HUES6 (cell line): ENCODE measurements at regions not wholly inside any gene's neighbourhood (a gene's known extent, or its start where the extent isn't known, plus 50 kb on each side); places are given as distances from the start of the nearest gene placed in this dataset.

Experiments
- H3K27ac ChIP-seq: 2 replicates; pipeline ENCODE4 v1.7.0; 2013; ENCODE audit warnings: low read depth, mild to moderate bottlenecking, low read length, inconsistent platforms
- H3K27me3 ChIP-seq: 2 replicates; pipeline ENCODE4 v1.6.1; 2013; ENCODE audit warnings: low read length; ENCODE audit not compliant: control insufficient read depth, insufficient read depth
- H3K36me3 ChIP-seq: 2 replicates; pipeline ENCODE4 v1.6.1; 2013; ENCODE audit warnings: low read length; ENCODE audit not compliant: control insufficient read depth, insufficient read depth
- H3K4me1 ChIP-seq: 2 replicates; pipeline ENCODE4 v1.6.1; 2013; ENCODE audit warnings: low read length; ENCODE audit not compliant: control insufficient read depth, insufficient read depth
- H3K4me3 ChIP-seq: 2 replicates; pipeline ENCODE4 v1.5.1; 2013; ENCODE audit warnings: low read depth, low read length
- H3K9ac ChIP-seq: one replicate; pipeline ENCODE4 v1.6.1; 2013; ENCODE audit warnings: mild to moderate bottlenecking, low read length
- H3K9me3 ChIP-seq: 2 replicates; pipeline ENCODE4 v1.6.1; 2013; ENCODE audit warnings: low read depth, low read length; ENCODE audit not compliant: control insufficient read depth, insufficient read depth

DNA sequence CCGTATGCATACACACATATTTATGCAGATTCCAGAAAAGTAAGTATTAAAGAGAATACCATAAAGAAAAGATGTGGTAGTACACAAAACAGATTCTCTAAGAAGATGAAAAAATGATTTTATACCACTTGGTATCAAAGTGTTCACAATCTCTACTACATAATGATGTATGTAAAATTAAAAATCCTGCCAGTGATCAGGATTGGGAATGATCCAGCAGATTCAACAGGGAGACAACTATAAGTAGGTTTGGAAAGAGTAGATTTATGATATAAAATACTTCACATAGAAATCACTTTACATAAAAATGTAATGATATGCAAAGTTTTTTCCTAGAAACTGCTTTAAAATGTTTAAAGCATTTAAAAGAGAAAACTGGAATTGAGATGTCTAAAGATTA lies 447.0 kb downstream of the CNTNAP4 start:
- no peaks in the 10 kb centered on the region for H3K36me3 ChIP-seq
- no peaks in the 10 kb centered on the region for H3K4me1 ChIP-seq
- no peak overlapping the region for H3K9ac ChIP-seq
- no peaks in the 10 kb centered on the region for H3K9me3 ChIP-seq
- no peaks in the 10 kb centered on the region for H3K27me3 ChIP-seq
- H3K27ac ChIP-seq = no peak overlapping the region
- no peak overlapping the region for H3K4me3 ChIP-seq

DNA sequence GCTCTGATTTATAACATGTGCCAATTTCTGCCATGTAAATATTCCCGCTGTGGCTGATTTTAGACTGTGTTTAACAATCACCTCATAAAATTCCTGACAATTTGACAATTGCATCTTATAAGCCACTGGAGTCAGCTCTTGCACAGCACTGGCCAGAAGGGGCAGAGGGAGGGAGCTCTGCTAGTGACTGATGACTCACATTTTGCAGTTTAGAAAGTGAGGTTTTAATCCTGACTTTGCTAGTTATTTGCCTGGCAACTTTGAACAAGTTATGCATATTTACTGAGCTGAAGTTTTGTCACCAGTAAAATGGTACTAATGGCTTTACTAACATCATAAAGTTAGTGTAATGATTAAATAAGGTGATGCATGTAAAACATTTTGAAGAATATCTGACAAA lies 452.3 kb downstream of the CNTNAP4 start:
- no peaks in the 10 kb centered on the region for H3K36me3 ChIP-seq
- H3K9ac ChIP-seq = no peak overlapping the region
- no peak overlapping the region for H3K27ac ChIP-seq
- H3K4me1 ChIP-seq = no peaks in the 10 kb centered on the region
- H3K9me3 ChIP-seq = no peaks in the 10 kb centered on the region
- H3K27me3 ChIP-seq = no peaks in the 10 kb centered on the region
- no peak overlapping the region for H3K4me3 ChIP-seq

DNA sequence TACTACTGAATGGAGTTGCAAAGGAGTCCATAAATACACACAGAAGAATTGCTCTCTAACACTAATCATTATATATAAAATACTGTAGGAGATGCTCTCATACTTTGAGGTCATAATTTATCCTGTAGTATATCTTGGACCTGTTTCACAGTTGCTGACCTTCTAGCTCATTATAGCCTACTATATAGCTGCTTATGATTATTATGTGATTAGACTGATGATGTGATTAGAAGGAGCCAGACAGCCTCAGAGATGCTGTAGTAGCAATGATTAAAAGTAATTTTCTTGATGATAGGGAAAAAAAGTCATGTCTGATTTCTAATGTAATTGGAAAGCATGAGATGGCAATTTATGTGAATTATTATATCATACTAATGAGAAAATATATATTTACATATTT lies 455.7 kb downstream of the CNTNAP4 start:
- Histone ChIP-seq H3K9me3 (no peaks in the 10 kb centered on the region), H3K9ac (no peak overlapping the region)

DNA sequence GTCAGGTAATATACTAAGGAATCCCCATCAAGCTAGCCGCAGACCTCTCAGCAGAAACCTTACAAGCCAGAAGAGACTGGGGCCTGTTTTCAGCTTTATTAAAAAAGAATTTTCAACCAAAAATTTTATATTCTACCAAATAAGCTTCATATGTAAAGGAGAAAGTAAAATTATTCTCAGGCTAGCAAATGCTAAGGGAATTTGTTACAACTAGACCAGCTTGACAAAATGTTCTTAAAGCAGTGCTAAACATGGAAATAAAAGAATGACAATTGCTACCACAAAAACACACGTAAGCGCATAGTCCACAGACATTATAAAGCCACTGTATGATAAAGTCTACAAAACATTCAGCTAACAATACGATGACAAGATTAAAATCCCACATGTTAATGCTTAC lies 449.4 kb upstream of the MON1B start:
- H3K9ac ChIP-seq = no peak overlapping the region
- no peaks in the 10 kb centered on the region for H3K4me1 ChIP-seq
- no peaks in the 10 kb centered on the region for H3K36me3 ChIP-seq
- peaks cover 5% of the 10 kb centered on the region; the same call in 1 of the 2 replicates for H3K9me3 ChIP-seq
- no peak overlapping the region for H3K27ac ChIP-seq
- no peaks in the 10 kb centered on the region for H3K27me3 ChIP-seq
- no peak overlapping the region for H3K4me3 ChIP-seq

More for the DNA sequence above, 455.7 kb downstream of the CNTNAP4 start:
- H3K4me3 ChIP-seq = no peak overlapping the region
- no peak overlapping the region for H3K27ac ChIP-seq
- H3K27me3 ChIP-seq = no peaks in the 10 kb centered on the region
- no peaks in the 10 kb centered on the region for H3K36me3 ChIP-seq
- H3K4me1 ChIP-seq = no peaks in the 10 kb centered on the region

DNA sequence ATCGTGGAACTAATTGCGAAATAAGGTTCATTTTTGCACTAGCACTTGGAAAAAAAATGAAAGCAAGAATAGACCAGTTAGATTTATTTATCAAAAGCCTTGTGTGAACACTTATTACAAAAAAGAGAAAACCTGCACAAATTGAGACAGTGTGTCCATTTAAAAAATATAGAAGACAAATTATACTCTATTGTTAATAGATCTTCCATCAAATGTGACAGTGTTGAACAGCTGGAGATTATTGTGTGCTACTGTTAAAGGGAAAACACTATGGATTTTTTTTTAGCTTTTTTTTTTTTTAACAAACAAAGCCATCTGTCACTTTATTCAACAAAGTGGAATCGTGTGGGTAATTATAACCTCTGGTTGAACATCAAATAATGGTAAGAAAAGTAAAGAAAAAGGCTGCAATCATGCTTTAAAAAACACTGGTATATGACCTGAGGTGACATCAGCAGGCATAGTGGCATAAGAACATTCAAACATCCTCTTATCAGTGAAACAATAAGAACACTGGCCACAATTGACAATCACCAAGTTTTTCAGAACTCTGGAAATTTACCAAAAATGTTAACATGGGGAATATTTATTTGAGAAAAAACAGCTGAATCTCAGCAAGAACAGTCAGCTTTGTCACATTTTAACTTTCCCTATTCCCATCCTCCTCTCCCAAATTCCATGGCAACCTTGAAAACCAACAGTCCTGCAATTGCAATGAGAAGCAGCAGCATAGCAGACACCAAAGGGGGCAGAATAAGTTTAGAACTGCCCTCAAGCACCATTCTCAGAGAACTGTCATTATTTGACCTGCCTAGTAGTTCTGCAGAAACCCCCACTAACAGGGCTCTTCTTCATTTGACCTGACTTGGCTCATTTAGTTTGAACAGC lies 442.3 kb upstream of the MON1B start:
- H3K27ac ChIP-seq = no peak overlapping the region
- H3K9me3 ChIP-seq = no peaks in the 10 kb centered on the region

DNA sequence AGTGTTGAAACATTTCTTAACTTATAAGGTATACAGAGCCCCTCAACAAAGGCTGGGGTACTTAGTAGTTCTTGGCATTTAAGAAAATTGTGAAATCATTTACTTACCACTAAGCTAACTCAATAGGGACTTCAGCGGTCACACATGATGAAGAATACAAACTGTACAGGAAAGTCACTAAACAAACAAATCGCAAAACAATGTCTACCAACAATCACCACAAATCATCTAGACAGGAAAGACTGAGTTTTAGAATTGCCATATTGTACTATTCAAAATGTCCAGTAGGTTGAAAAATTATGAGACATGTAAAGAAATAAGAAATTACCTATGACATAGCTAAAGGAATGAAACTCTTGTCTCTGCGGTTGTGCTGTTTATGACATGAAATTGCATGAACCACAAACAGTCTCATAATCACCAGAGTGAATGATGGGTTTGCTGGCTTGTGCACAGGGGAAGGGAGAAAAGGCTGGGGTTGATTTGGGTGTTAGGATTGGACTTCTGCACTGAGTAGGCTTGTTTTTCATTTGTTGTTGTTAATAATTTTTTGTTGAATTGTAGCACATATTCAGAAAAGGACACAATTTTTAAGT lies 441.1 kb upstream of the MON1B start:
- H3K36me3 ChIP-seq = no peaks in the 10 kb centered on the region
- no peak overlapping the region for H3K4me3 ChIP-seq
- H3K27me3 ChIP-seq = no peaks in the 10 kb centered on the region
- H3K9ac ChIP-seq = no peak overlapping the region
- no peak overlapping the region for H3K27ac ChIP-seq
- H3K9me3 ChIP-seq = no peaks in the 10 kb centered on the region
- no peaks in the 10 kb centered on the region for H3K4me1 ChIP-seq

More for the DNA sequence above, 442.3 kb upstream of the MON1B start:
- Histone ChIP-seq H3K9ac (no peak overlapping the region), H3K27me3 (no peaks in the 10 kb centered on the region), H3K4me1 (no peaks in the 10 kb centered on the region), H3K36me3 (no peaks in the 10 kb centered on the region), H3K4me3 (no peak overlapping the region)

DNA sequence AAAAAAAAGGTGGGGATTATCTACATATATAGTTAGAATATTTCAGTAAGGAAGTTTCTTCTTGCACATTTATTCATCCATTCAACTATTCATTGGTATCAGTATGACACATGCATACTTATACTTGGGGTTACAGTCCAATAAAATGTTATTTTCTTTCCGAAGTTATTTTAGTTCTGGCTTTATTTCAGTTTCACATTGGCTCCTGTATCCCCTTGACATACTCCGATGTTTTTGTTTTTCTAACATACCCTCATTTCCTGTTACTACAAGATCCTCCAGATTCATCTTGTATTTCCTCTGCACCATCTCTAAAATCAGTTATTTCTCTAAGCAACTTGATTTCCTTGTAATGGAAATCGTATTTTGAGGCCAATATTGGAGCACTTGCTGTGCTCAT lies 435.5 kb upstream of the MON1B start:
- Histone ChIP-seq H3K4me1 (no peaks in the 10 kb centered on the region), H3K36me3 (no peaks in the 10 kb centered on the region), H3K4me3 (no peak overlapping the region), H3K27me3 (no peaks in the 10 kb centered on the region), H3K9me3 (no peaks in the 10 kb centered on the region), H3K9ac (no peak overlapping the region), H3K27ac (no peak overlapping the region)

DNA sequence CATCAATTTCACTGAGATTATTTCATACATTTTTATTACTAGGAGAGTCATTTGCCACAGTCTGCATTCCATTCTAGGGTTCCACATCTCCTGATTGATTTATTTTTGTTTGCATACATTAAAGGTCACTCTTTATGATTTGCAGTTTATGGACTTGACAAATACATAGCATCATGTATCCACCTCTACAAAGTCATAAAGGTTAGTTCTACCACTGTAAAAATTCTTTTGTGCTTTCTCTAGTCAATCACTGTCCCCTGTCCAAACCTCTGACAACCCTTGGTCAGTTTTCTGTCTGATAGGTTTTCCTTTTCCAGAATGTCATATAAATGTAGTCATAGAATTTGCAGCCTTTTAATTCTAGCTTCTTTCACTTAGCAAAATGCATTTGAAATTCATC lies 434.6 kb upstream of the MON1B start:
- no peaks in the 10 kb centered on the region for H3K4me1 ChIP-seq
- no peaks in the 10 kb centered on the region for H3K9me3 ChIP-seq
- no peak overlapping the region for H3K4me3 ChIP-seq

DNA sequence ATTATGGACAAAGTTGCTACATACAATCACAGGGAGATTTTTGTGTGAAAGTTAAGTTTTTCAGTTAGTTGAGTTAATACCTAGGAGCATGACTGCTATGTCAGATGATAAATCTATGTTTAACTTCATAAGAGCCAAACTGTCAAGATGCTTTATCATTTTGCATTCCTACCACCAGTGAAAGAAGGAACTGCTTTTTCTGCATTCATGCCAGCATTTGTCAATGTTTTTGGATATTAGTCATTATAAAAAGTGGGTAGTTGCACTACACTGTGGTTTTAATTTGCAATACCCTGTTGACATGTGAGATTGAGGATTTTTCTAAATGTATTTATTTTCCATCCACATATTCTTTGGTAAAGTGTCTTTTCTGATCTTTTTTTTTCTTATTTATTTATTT lies 434.0 kb upstream of the MON1B start:
- H3K4me1 ChIP-seq = no peaks in the 10 kb centered on the region
- H3K9me3 ChIP-seq = no peaks in the 10 kb centered on the region
- H3K36me3 ChIP-seq = no peaks in the 10 kb centered on the region
- H3K4me3 ChIP-seq = no peak overlapping the region
- H3K27ac ChIP-seq = no peak overlapping the region
- H3K9ac ChIP-seq = no peak overlapping the region
- no peaks in the 10 kb centered on the region for H3K27me3 ChIP-seq

More for the DNA sequence above, 434.6 kb upstream of the MON1B start:
- Histone ChIP-seq H3K27ac (no peak overlapping the region), H3K9ac (no peak overlapping the region), H3K36me3 (no peaks in the 10 kb centered on the region), H3K27me3 (no peaks in the 10 kb centered on the region)

DNA sequence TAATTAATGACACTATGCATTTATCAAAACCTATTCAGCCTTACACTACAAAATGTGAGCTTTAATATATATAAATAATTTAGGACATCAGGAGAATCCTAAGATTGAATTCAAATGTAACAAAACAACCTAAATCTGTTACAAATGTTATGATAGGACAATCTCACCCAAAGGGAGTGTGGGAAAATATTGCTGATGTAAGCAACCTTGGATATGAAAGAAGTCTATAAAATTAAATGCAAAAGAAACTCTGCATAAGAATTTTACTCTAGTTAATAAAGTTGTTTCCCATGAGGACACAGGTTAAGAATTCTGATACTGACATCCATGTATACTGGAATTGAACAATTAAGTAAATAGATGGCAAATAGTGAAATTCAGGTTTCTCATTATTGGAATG lies 424.5 kb upstream of the MON1B start:
- Histone ChIP-seq H3K27ac (no peak overlapping the region), H3K9ac (no peak overlapping the region), H3K9me3 (peaks cover 8% of the 10 kb centered on the region), H3K27me3 (no peaks in the 10 kb centered on the region), H3K4me1 (no peaks in the 10 kb centered on the region), H3K36me3 (no peaks in the 10 kb centered on the region), H3K4me3 (no peak overlapping the region)

DNA sequence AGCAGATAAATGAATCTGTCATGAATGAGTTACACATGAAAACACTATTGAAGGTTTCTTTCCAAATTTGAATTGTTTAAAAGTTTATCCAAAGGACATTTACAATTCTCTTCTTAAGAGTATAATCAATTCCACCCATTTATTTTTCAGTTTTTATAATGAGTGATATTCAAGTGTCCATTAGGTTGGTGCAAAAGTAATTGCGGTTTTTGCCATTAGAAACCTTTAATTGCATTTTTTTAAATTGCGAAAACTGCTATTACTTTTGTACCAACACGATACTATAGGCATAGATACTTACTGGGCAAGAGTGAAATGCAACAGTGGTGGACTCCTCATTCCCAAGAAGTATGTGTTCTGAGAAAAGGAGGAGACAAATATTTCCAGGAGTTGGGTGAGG lies 422.7 kb upstream of the MON1B start:
- no peaks in the 10 kb centered on the region for H3K4me1 ChIP-seq
- H3K27me3 ChIP-seq = no peaks in the 10 kb centered on the region
- H3K36me3 ChIP-seq = no peaks in the 10 kb centered on the region
- peaks cover 6% of the 10 kb centered on the region; the same call in 1 of the 2 replicates for H3K9me3 ChIP-seq
- H3K9ac ChIP-seq = no peak overlapping the region
- H3K27ac ChIP-seq = no peak overlapping the region
- no peak overlapping the region for H3K4me3 ChIP-seq
